H9 (cell line): ENCODE measurements at regions not wholly inside any gene's neighbourhood (a gene's known extent, or its start where the extent isn't known, plus 50 kb on each side); places are given as distances from the start of the nearest gene placed in this dataset.

Source experiments
- DNase-seq: peaks from one replicate; pipeline ENCODE4 v3.0.0-alpha.2; 2017
- H2AFZ ChIP-seq: one replicate; pipeline ENCODE4 v1.6.1; 2013; ENCODE audit warnings: mild to moderate bottlenecking, low read length, control low read depth, moderate library complexity
- H2AK5ac ChIP-seq: 2 replicates; pipeline ENCODE4 v1.6.1; 2013; ENCODE audit warnings: low read length, control low read depth, mixed read lengths; ENCODE audit not compliant: insufficient read length
- H2BK120ac ChIP-seq: one replicate; pipeline ENCODE4 v1.6.1; 2013; ENCODE audit warnings: low read depth, mild to moderate bottlenecking, low read length, control low read depth, inconsistent platforms; ENCODE audit not compliant: poor library complexity, severe bottlenecking
- H2BK12ac ChIP-seq: 2 replicates; pipeline ENCODE4 v1.6.1; 2013; ENCODE audit warnings: low read length, control low read depth, mixed read lengths, low read depth; ENCODE audit not compliant: insufficient read length
- H2BK15ac ChIP-seq: 2 replicates; pipeline ENCODE4 v1.6.1; 2013; ENCODE audit warnings: low read depth, low read length, control low read depth
- H2BK20ac ChIP-seq: one replicate; pipeline ENCODE4 v1.6.1; 2013; ENCODE audit warnings: low read depth, mild to moderate bottlenecking, low read length, control low read depth, inconsistent platforms; ENCODE audit not compliant: poor library complexity, severe bottlenecking
- H2BK5ac ChIP-seq: 2 replicates; pipeline ENCODE4 v1.6.1; 2013; ENCODE audit warnings: low read length, control low read depth, mixed read lengths; ENCODE audit not compliant: insufficient read length
- H3K14ac ChIP-seq: 2 replicates; pipeline ENCODE4 v1.6.1; 2013; ENCODE audit warnings: low read length, control low read depth; ENCODE audit not compliant: insufficient read depth
- H3K18ac ChIP-seq: 2 replicates; pipeline ENCODE4 v1.6.1; 2013; ENCODE audit warnings: low read depth, mild to moderate bottlenecking, mixed read lengths, low read length, control low read depth; ENCODE audit not compliant: insufficient read length
- H3K23ac ChIP-seq: 2 replicates; pipeline ENCODE4 v1.6.1; 2013; ENCODE audit warnings: low read length, control low read depth, mixed read lengths, low read depth; ENCODE audit not compliant: insufficient read length
- H3K23me2 ChIP-seq: 2 replicates; pipeline ENCODE4 v1.6.1; 2013; ENCODE audit warnings: low read depth, mild to moderate bottlenecking, mixed read lengths, low read length, control low read depth; ENCODE audit not compliant: insufficient read length, poor library complexity, severe bottlenecking
- H3K27ac ChIP-seq: 2 replicates; pipeline ENCODE4 v1.5.1; 2013; ENCODE audit warnings: low read length, control low read depth, mixed read lengths, low read depth; ENCODE audit not compliant: insufficient read length
- H3K27me3 ChIP-seq: 2 replicates; pipeline ENCODE4 v1.6.1; 2013; ENCODE audit warnings: low read length, control low read depth, inconsistent platforms; ENCODE audit not compliant: insufficient read depth
- H3K4ac ChIP-seq: 2 replicates; pipeline ENCODE4 v1.6.1; 2013; ENCODE audit warnings: low read depth, mild to moderate bottlenecking, control low read depth, inconsistent platforms, low read length, moderate library complexity
- H3K4me1 ChIP-seq: 2 replicates; pipeline ENCODE4 v1.6.1; 2013; ENCODE audit warnings: low read length, control low read depth, inconsistent platforms; ENCODE audit not compliant: insufficient read depth
- H3K4me2 ChIP-seq: 2 replicates; pipeline ENCODE4 v1.6.1; 2013; ENCODE audit warnings: low read length, control low read depth, mixed read lengths; ENCODE audit not compliant: insufficient read length, insufficient read depth
- H3K56ac ChIP-seq: 2 replicates; pipeline ENCODE4 v1.6.1; 2013; ENCODE audit warnings: low read depth, mild to moderate bottlenecking, mixed read lengths, low read length, control low read depth; ENCODE audit not compliant: insufficient read length
- H3K79me1 ChIP-seq: 2 replicates; pipeline ENCODE4 v1.6.1; 2013; ENCODE audit warnings: low read depth, mild to moderate bottlenecking, moderate library complexity, low read length, control low read depth, inconsistent platforms; ENCODE audit not compliant: insufficient read depth, poor library complexity, severe bottlenecking
- H3K79me2 ChIP-seq: 2 replicates; pipeline ENCODE4 v1.6.1; 2013; ENCODE audit warnings: low read length, control low read depth, inconsistent platforms; ENCODE audit not compliant: insufficient read depth
- H3K9ac ChIP-seq: 2 replicates; pipeline ENCODE4 v1.6.1; 2013; ENCODE audit warnings: low read length, control low read depth, mixed read lengths; ENCODE audit not compliant: insufficient read length; ENCODE audit errors: extremely low read depth
- H3K9me3 ChIP-seq: one replicate; pipeline ENCODE4 v1.6.1; 2013; ENCODE audit warnings: low read depth, low read length, inconsistent platforms; ENCODE audit not compliant: control insufficient read depth
- H3T11ph ChIP-seq: one replicate; pipeline ENCODE4 v1.6.1; 2013; ENCODE audit warnings: mild to moderate bottlenecking, low read length, control low read depth, inconsistent platforms
- H4K20me1 ChIP-seq: one replicate; pipeline ENCODE4 v1.6.1; 2013; ENCODE audit not compliant: control insufficient read depth, insufficient read length, insufficient read depth
- H4K5ac ChIP-seq: 2 replicates; pipeline ENCODE4 v1.6.1; 2013; ENCODE audit warnings: low read depth, mild to moderate bottlenecking, mixed read lengths, low read length, control low read depth; ENCODE audit not compliant: insufficient read length
- H4K8ac ChIP-seq: replicated peaks from 2 replicates; pipeline ENCODE4 v1.6.1; 2013; ENCODE audit warnings: low read length, control low read depth, mixed read lengths, low read depth; ENCODE audit not compliant: insufficient read length
- H4K91ac ChIP-seq: 2 replicates; pipeline ENCODE4 v1.6.1; 2013; ENCODE audit warnings: low read depth, mild to moderate bottlenecking, moderate library complexity, mixed read lengths, low read length, control low read depth; ENCODE audit not compliant: insufficient read length
- H3K27ac Mint-ChIP-seq, 3 experiments: 2 replicates in 2 of 3; 3 replicates in 1 of 3; pipeline ENCODE4 v1.8.0; 2020 to 2021; ENCODE audit warnings: mixed read lengths in 3 of 3, mild to moderate bottlenecking in 1 of 3, moderate library complexity in 1 of 3
- H3K27me3 Mint-ChIP-seq: 2 replicates; pipeline ENCODE4 v1.8.0; 2021; ENCODE audit warnings: low read depth, mild to moderate bottlenecking, moderate library complexity, mixed read lengths
- H3K36me3 Mint-ChIP-seq, 3 experiments: 2 replicates in 2 of 3; 3 replicates in 1 of 3; pipeline ENCODE4 v1.8.0; 2020 to 2021; ENCODE audit warnings: low read depth in 3 of 3, mixed read lengths in 3 of 3; ENCODE audit not compliant: insufficient read depth in 1 of 3
- H3K4me1 Mint-ChIP-seq, 2 experiments: 2 replicates each; pipeline ENCODE4 v1.8.0; 2020; ENCODE audit warnings: mixed read lengths in 2 of 2
- H3K4me3 Mint-ChIP-seq, 2 experiments: 2 replicates in 1 of 2; 3 replicates in 1 of 2; pipeline ENCODE4 v1.8.0; 2020 to 2021; ENCODE audit warnings: mild to moderate bottlenecking in 2 of 2, mixed read lengths in 2 of 2, moderate library complexity in 1 of 2
- H3K9me3 Mint-ChIP-seq, 2 experiments: 2 replicates in 1 of 2; 3 replicates in 1 of 2; pipeline ENCODE4 v1.8.0; 2020; ENCODE audit warnings: mild to moderate bottlenecking in 2 of 2, mixed read lengths in 2 of 2, moderate library complexity in 1 of 2
- WGBS: extraction: QIAGEN DNeasy Blood & Tissue Kit; methylation state at CpG from one replicate; pipeline ENCODE4 v1.1.7; 2013; ENCODE audit warnings: missing lambda C conversion rate, low lambda C conversion rate, mixed read lengths; ENCODE audit not compliant: insufficient read length; ENCODE audit errors: extremely low coverage; 5-methylcytosine and 5-hydroxymethylcytosine counted together
- TF ChIP-seq, protein P1 (sequence below): fragments of 200-600 bp; sonication (generic); conservative IDR thresholded peaks from 3 replicates; pipeline ENCODE4 v1.8.0; 2021; ENCODE audit warnings: antibody characterized with exemption, mild to moderate bottlenecking

GRCh38 chr11:19370100-19370861 is 129.5 kb upstream of the E2F8 start:
- peaks cover 3% of the 10 kb centered on the region; the same call in 1 of the 2 replicates for H3K27me3 Mint-ChIP-seq
- TF ChIP-seq, protein P1, sequence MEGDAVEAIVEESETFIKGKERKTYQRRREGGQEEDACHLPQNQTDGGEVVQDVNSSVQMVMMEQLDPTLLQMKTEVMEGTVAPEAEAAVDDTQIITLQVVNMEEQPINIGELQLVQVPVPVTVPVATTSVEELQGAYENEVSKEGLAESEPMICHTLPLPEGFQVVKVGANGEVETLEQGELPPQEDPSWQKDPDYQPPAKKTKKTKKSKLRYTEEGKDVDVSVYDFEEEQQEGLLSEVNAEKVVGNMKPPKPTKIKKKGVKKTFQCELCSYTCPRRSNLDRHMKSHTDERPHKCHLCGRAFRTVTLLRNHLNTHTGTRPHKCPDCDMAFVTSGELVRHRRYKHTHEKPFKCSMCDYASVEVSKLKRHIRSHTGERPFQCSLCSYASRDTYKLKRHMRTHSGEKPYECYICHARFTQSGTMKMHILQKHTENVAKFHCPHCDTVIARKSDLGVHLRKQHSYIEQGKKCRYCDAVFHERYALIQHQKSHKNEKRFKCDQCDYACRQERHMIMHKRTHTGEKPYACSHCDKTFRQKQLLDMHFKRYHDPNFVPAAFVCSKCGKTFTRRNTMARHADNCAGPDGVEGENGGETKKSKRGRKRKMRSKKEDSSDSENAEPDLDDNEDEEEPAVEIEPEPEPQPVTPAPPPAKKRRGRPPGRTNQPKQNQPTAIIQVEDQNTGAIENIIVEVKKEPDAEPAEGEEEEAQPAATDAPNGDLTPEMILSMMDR: no peak
- Histone ChIP-seq H3K27me3 (no peaks in the 10 kb centered on the region), H3K23me2 (no peaks in the 10 kb centered on the region), H2AK5ac (no peak overlapping the region), H3T11ph (no peak overlapping the region), H4K91ac (no peak overlapping the region), H4K5ac (no peak overlapping the region), H3K4ac (no peak overlapping the region), H4K20me1 (no peaks in the 10 kb centered on the region), H3K56ac (no peak overlapping the region), H2BK5ac (no peak overlapping the region), H2AFZ (no peak overlapping the region), H3K14ac (no peak overlapping the region), H2BK20ac (no peak overlapping the region), H3K27ac (no peak overlapping the region), H3K4me1 (no peaks in the 10 kb centered on the region), H3K4me2 (no peak overlapping the region), H3K9ac (no peak overlapping the region), H3K23ac (no peak overlapping the region), H2BK12ac (no peak overlapping the region), H2BK15ac (no peak overlapping the region), H3K79me2 (no peaks in the 10 kb centered on the region), H2BK120ac (no peak overlapping the region), H3K9me3 (no peaks in the 10 kb centered on the region), H3K79me1 (no peaks in the 10 kb centered on the region), H4K8ac (no peak overlapping the region), H3K18ac (no peak overlapping the region)
- no peaks in the 10 kb centered on the region for H3K36me3 Mint-ChIP-seq
- no peak overlapping the region for H3K27ac Mint-ChIP-seq
- H3K4me3 Mint-ChIP-seq: no peak overlapping the region; a peak in 1 of 5 replicates
- peaks cover 0 to 5% of the 10 kb centered on the region in 2 experiments; a peak in 1 of 4 replicates for H3K4me1 Mint-ChIP-seq
- WGBS: no CpG with 5 or more reads among the region's 7 CpGs
- DNase-seq: no peak
- no peaks in the 10 kb centered on the region for H3K9me3 Mint-ChIP-seq
